Tibial artery (tissue), 4 donors: ENCODE measurements at regions not wholly inside any gene's neighbourhood (a gene's known extent, or its start where the extent isn't known, plus 50 kb on each side); places are given as distances from the start of the nearest gene placed in this dataset.

Experiments used
- DNase-seq, 2 donors: peaks; one replicate each; pipeline ENCODE4 v3.0.0-alpha.2; 2019
- H3K27ac ChIP-seq, 2 donors: fragments of 200-600 bp; sonication (generic) in 1 of 2; 1 replicate in 1 of 2; 2 replicates in 1 of 2; pipeline ENCODE4 v1.5.1; 2018 to 2019; ENCODE audit warnings: mild to moderate bottlenecking in 1 of 2
- H3K27me3 ChIP-seq, 2 donors: fragments of 200-600 bp; sonication (generic) in 1 of 2; one replicate each; pipeline versions ENCODE4 v1.5.1 to v1.6.0; 2016 to 2019
- H3K36me3 ChIP-seq, 3 donors: fragments of 200-600 bp; sonication (generic) in 2 of 3; one replicate each; pipeline ENCODE4 v1.5.1; 2016 to 2019; ENCODE audit warnings: mild to moderate bottlenecking in 2 of 3
- H3K4me1 ChIP-seq, 4 donors: fragments of 200-600 bp; sonication (generic) in 2 of 4; 1 replicate in 3 of 4; 2 replicates in 1 of 4; pipeline ENCODE4 v1.5.1; 2016 to 2019
- H3K4me3 ChIP-seq, 2 donors: fragments of 200-600 bp; sonication (generic) in 1 of 2; 1 replicate in 1 of 2; 2 replicates in 1 of 2; pipeline ENCODE4 v1.5.1; 2018 to 2019; ENCODE audit warnings: mild to moderate bottlenecking in 2 of 2
- H3K9me3 ChIP-seq, 3 donors: fragments of 200-600 bp; sonication (generic) in 1 of 3; one replicate each; pipeline ENCODE4 v1.5.1; 2016 to 2019
- intact Hi-C: fragments of 100-400 bp; cut with DNase I; formaldehyde crosslinking; loops from one replicate; pipeline ENCODE4 v1.15.0; 2023; ENCODE audit warnings: low total_unique reads
- TF ChIP-seq, protein P1 (sequence below), 2 experiments: fragments of 200-600 bp in 1 of 2; fragments of 450-650 bp in 1 of 2; IDR thresholded peaks; one replicate each; pipeline ENCODE4 v1.5.1; 2017 to 2019; ENCODE audit warnings: antibody characterized with exemption in 2 of 2, mild to moderate bottlenecking in 1 of 2, moderate library complexity in 1 of 2

DNA sequence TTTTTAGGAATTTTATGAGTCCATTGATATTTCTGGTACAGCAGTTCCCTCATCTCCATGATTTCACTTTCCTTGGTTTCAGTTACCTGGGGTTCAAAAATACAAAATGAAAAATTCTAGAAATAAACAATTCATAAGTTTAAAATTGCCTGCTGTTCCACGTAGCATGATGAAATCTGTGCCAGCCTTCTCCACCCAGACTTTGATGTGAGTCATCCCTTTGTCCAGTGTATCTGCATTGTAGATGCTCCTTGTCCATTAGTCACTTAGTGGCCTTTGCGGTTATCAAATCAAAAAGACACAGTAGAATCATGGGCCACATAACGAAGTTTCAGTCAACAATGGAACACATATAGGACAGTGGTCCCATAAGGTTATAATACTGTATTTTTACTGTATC is 286.9 kb downstream of the PTEN start:
- H3K36me3 ChIP-seq, result no peaks in the 10 kb centered on the region
- no peaks in the 10 kb centered on the region for H3K9me3 ChIP-seq
- peak overlapping the region; percentile 24 to 69 for H3K27ac ChIP-seq
- no peaks in the 10 kb centered on the region for H3K27me3 ChIP-seq
- intact Hi-C loops, result loop anchor here (10.0 kb wide), 1 partner anchor 234 kb away; no protein-coding TSS in a partner anchor
- no peak overlapping the region for H3K4me3 ChIP-seq
- TF ChIP-seq, protein P1, sequence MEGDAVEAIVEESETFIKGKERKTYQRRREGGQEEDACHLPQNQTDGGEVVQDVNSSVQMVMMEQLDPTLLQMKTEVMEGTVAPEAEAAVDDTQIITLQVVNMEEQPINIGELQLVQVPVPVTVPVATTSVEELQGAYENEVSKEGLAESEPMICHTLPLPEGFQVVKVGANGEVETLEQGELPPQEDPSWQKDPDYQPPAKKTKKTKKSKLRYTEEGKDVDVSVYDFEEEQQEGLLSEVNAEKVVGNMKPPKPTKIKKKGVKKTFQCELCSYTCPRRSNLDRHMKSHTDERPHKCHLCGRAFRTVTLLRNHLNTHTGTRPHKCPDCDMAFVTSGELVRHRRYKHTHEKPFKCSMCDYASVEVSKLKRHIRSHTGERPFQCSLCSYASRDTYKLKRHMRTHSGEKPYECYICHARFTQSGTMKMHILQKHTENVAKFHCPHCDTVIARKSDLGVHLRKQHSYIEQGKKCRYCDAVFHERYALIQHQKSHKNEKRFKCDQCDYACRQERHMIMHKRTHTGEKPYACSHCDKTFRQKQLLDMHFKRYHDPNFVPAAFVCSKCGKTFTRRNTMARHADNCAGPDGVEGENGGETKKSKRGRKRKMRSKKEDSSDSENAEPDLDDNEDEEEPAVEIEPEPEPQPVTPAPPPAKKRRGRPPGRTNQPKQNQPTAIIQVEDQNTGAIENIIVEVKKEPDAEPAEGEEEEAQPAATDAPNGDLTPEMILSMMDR (IDR thresholded peaks at IDR 0.05), result no peak
- DNase-seq, result no peak
- peaks cover 0 to 47% (median 18%) of the 10 kb centered on the region in 4 donors for H3K4me1 ChIP-seq

DNA sequence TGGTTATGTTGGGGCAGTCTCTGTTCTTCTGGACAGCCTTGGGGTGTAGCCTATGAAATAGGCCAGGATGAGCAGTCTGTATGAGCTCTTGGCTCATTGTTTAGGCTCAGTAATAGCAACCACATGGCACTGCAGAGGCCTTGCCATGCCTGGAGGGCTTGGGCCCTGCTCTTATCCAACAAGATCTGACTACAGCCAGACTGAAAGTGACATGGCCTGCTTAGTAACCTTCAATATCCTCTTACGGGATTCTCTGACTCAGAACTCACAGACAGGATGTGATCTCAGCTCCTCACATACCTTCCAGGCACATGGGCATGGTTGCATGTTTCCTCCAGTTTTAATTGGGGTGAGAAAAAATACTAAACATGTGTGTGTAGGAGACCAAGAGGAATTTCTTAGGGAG is 289.3 kb downstream of the PTEN start:
- no peak for DNase-seq
- H3K9me3 ChIP-seq, result no peaks in the 10 kb centered on the region
- no peaks in the 10 kb centered on the region for H3K36me3 ChIP-seq
- peaks cover 0 to 34% (median 13%) of the 10 kb centered on the region in 4 donors for H3K4me1 ChIP-seq
- TF ChIP-seq, protein P1 (IDR thresholded peaks at IDR 0.05), result no peak
- H3K27me3 ChIP-seq, result no peaks in the 10 kb centered on the region
- H3K27ac ChIP-seq, result peak overlapping the region; percentile 23 to 39
- no peak overlapping the region for H3K4me3 ChIP-seq
- intact Hi-C loops, result loop anchor here (10.0 kb wide), 1 partner anchor 232 kb away; no protein-coding TSS in a partner anchor

DNA sequence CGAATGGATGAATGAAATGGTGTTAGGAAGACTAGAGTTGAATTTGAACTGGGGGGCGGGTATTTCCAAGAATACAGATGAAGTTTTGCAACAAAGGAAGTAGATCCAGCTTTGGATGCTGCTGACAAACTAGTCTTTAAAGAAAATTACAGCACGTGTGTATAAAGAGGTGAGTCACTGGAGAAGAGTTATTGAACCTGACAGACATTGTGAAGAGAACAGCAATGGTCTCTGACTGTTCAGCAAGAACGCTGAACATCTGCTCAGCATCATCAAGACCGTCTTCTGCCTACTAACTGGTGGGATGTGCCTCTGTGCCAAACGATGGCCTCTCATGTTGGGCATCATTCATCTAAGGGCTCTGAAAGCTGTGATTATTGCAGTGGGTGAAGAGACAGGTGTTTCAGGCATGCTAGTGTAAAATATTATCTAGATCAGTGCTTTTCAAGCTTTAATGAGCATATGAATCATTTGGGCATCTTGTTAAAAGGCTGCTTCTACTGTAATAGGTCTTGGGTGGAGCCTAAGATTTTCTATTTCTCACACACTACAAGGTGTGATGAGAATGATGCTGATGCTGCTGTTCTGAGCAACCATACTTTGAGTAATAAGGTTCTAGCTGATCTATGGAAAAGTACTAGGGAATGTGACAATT is 291.3 kb downstream of the PTEN start:
- H3K4me3 ChIP-seq, result no peak overlapping the region
- intact Hi-C loops, result loop anchor here (10.0 kb wide), 1 partner anchor 230 kb away; no protein-coding TSS in a partner anchor
- TF ChIP-seq, protein P1 (IDR thresholded peaks at IDR 0.05), result no peak

DNA sequence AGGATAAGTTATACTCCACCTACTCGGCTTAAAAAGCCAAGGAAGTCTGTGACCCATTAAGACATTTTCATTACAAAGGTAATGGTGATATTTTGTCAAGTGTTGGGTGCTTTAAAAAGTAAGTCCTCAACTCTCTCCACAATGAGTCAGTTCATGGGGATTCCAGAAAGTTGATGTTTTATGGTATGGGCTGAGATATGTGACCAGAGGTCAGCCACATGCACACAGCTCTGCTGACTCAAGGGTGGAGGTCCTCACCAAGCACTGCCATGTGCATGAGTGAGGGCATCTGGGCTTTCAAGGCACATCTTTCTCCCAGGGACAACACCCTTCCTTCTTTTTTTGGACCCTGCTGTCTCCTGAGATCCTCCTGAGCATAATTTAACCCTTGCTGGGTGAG is 292.9 kb downstream of the PTEN start:
- TF ChIP-seq, protein P1 (IDR thresholded peaks at IDR 0.05), result no peak
- H3K4me3 ChIP-seq, result no peak overlapping the region
- peaks cover 0 to 30% (median 17%) of the 10 kb centered on the region in 4 donors for H3K4me1 ChIP-seq
- DNase-seq, result no peak
- peak overlapping the region in 1 of 2 donors; percentile 80 for H3K27ac ChIP-seq
- H3K27me3 ChIP-seq, result no peaks in the 10 kb centered on the region
- intact Hi-C loops, result loop anchor here (10.0 kb wide), 1 partner anchor 228 kb away; no protein-coding TSS in a partner anchor
- no peaks in the 10 kb centered on the region for H3K9me3 ChIP-seq
- H3K36me3 ChIP-seq, result no peaks in the 10 kb centered on the region

More for the DNA sequence above, 291.3 kb downstream of the PTEN start:
- Histone ChIP-seq H3K9me3 (no peaks in the 10 kb centered on the region), H3K36me3 (no peaks in the 10 kb centered on the region), H3K27me3 (no peaks in the 10 kb centered on the region), H3K4me1 (peaks cover 0 to 35% (median 19%) of the 10 kb centered on the region in 4 donors), H3K27ac (no peak overlapping the region)
- no peak for DNase-seq

DNA sequence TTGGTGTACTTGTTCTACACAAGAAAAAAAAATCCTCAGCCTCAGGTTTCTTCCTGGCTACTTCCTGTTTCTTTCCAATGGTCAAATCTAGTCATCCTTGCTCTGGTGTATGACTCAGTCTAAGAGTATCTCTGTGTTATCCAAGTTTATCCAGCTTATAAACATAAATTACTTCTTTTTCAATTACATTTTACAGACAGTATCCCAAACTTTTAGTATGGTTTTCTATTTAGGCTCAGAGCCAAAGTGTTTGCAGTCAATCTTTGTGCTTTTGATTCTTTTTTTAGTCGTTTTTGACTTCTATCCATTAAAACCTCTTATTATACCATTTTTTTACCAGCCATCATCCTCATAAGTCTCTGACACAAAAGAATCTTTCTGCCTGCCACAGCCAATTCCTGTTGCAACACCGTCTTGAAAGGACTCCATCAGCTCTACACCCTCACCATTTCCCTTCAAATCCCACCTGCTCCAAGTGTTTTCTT is 294.6 kb downstream of the PTEN start:
- H3K27ac ChIP-seq, result peak overlapping the region; percentile 70 to 80
- H3K4me3 ChIP-seq, result no peak overlapping the region
- no peaks in the 10 kb centered on the region for H3K27me3 ChIP-seq
- intact Hi-C loops, result loop anchor here (10.0 kb wide), 1 partner anchor 227 kb away; no protein-coding TSS in a partner anchor
- peaks cover 0 to 23% (median 15%) of the 10 kb centered on the region in 4 donors for H3K4me1 ChIP-seq
- no peaks in the 10 kb centered on the region for H3K36me3 ChIP-seq
- TF ChIP-seq, protein P1 (IDR thresholded peaks at IDR 0.05), result no peak
- no peaks in the 10 kb centered on the region for H3K9me3 ChIP-seq
- DNase-seq, result peak in 1 of 2 donors; percentile 41
